Glutamatergic neuron (in vitro differentiated cells): ENCODE measurements at regions not wholly inside any gene's neighbourhood (a gene's known extent, or its start where the extent isn't known, plus 50 kb on each side); places are given as distances from the start of the nearest gene placed in this dataset.
A peak's percentile ranks its signal among the peaks of the same experiment; 100 is the strongest.

ENCODE experiments used
- DNase-seq: peaks from one replicate; pipeline ENCODE4 v3.0.0; 2022
- H3K27ac Mint-ChIP-seq: one replicate; pipeline ENCODE4 v1.8.0; 2020; ENCODE audit warnings: mild to moderate bottlenecking, mixed read lengths, inconsistent platforms; ENCODE audit not compliant: unreplicated experiment
- H3K27me3 Mint-ChIP-seq: one replicate; pipeline ENCODE4 v1.8.0; 2020; ENCODE audit warnings: mild to moderate bottlenecking, moderate library complexity, mixed read lengths, inconsistent platforms; ENCODE audit not compliant: unreplicated experiment
- H3K36me3 Mint-ChIP-seq: one replicate; pipeline ENCODE4 v1.8.0; 2020; ENCODE audit warnings: mild to moderate bottlenecking, mixed read lengths, inconsistent platforms; ENCODE audit not compliant: unreplicated experiment
- H3K4me1 Mint-ChIP-seq: one replicate; pipeline ENCODE4 v1.8.0; 2020; ENCODE audit warnings: mild to moderate bottlenecking, low read depth, mixed read lengths, inconsistent platforms; ENCODE audit not compliant: unreplicated experiment
- H3K4me3 Mint-ChIP-seq: one replicate; pipeline ENCODE4 v1.8.0; 2020; ENCODE audit warnings: mild to moderate bottlenecking, mixed read lengths, inconsistent platforms; ENCODE audit not compliant: unreplicated experiment
- H3K9me3 Mint-ChIP-seq: one replicate; pipeline ENCODE4 v1.8.0; 2020; ENCODE audit warnings: mild to moderate bottlenecking, moderate library complexity, mixed read lengths, inconsistent platforms; ENCODE audit not compliant: unreplicated experiment
- TF ChIP-seq, protein P1 (sequence below): fragments of 200-600 bp; sonication (generic); IDR thresholded peaks from one replicate; pipeline ENCODE4 v1.5.0; 2021; ENCODE audit not compliant: partially characterized antibody, unreplicated experiment

DNA sequence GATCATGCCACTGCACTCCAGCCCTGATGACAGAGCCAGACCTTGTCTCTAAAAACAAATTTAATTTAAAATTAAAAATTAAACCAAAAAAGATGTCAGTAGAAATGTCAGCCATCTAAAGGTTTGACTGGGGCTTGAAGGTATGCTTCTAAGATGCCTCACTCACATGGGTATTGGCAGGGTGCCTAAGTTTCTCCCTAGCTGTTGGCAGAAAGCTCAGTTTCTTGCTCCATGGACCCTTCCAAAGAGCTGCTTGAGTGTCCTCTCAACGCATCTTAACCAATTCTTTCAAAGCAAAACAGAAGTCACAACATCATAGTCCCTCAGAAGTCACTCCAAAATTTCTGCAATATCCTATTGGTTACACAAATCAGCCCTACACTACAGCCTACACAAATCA is 231.0 kb upstream of the ADGRL2 start:
- TF ChIP-seq, protein P1, sequence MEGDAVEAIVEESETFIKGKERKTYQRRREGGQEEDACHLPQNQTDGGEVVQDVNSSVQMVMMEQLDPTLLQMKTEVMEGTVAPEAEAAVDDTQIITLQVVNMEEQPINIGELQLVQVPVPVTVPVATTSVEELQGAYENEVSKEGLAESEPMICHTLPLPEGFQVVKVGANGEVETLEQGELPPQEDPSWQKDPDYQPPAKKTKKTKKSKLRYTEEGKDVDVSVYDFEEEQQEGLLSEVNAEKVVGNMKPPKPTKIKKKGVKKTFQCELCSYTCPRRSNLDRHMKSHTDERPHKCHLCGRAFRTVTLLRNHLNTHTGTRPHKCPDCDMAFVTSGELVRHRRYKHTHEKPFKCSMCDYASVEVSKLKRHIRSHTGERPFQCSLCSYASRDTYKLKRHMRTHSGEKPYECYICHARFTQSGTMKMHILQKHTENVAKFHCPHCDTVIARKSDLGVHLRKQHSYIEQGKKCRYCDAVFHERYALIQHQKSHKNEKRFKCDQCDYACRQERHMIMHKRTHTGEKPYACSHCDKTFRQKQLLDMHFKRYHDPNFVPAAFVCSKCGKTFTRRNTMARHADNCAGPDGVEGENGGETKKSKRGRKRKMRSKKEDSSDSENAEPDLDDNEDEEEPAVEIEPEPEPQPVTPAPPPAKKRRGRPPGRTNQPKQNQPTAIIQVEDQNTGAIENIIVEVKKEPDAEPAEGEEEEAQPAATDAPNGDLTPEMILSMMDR: no peak
- Mint-ChIP-seq H3K4me1 (no peaks in the 10 kb centered on the region), H3K27me3 (no peaks in the 10 kb centered on the region), H3K9me3 (no peaks in the 10 kb centered on the region), H3K36me3 (no peaks in the 10 kb centered on the region), H3K27ac (no peak overlapping the region), H3K4me3 (no peak overlapping the region)
- DNase-seq: no peak

- H3K9me3 Mint-ChIP-seq: no peaks in the 10 kb centered on the region
- H3K4me3 Mint-ChIP-seq: no peak overlapping the region
- TF ChIP-seq, protein P1: no peak
- no peak overlapping the region for H3K27ac Mint-ChIP-seq
- no peak for DNase-seq
- no peaks in the 10 kb centered on the region for H3K4me1 Mint-ChIP-seq
- no peaks in the 10 kb centered on the region for H3K36me3 Mint-ChIP-seq
- H3K27me3 Mint-ChIP-seq: no peaks in the 10 kb centered on the region
These were observed 237.1 kb upstream of the ADGRL2 start for GRCh38 chr1:81563632-81564031.

DNA sequence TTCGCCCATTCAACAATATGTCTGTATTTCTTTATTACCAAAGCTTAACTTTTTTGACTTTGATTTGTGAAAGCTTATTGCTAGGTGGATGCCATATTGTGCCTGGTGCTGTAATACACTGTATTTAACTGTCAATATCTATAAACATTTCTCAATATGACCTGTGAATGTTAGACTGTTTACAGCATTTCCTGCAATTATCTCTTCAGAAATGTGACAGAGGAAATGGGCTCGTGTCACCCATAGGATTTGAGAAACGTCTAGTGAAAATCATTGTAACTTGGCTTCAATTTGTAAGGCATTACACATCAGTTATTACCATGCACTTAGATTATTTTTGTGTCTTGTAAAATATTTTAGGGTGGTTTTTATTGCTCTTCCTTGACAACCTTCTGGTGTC is 237.8 kb upstream of the ADGRL2 start:
- no peaks in the 10 kb centered on the region for H3K4me1 Mint-ChIP-seq

GRCh38 chr1:81560629-81561028 is 240.1 kb upstream of the ADGRL2 start:
- Mint-ChIP-seq H3K4me1 (no peaks in the 10 kb centered on the region), H3K27ac (no peak overlapping the region), H3K9me3 (no peaks in the 10 kb centered on the region), H3K4me3 (no peak overlapping the region), H3K36me3 (no peaks in the 10 kb centered on the region), H3K27me3 (no peaks in the 10 kb centered on the region)
- no peak for DNase-seq
- TF ChIP-seq, protein P1: no peak

More for the DNA sequence above, 237.8 kb upstream of the ADGRL2 start:
- no peaks in the 10 kb centered on the region for H3K27me3 Mint-ChIP-seq
- TF ChIP-seq, protein P1: no peak
- H3K9me3 Mint-ChIP-seq: no peaks in the 10 kb centered on the region
- no peaks in the 10 kb centered on the region for H3K36me3 Mint-ChIP-seq
- H3K4me3 Mint-ChIP-seq: no peak overlapping the region
- no peak overlapping the region for H3K27ac Mint-ChIP-seq
- DNase-seq: no peak

DNA sequence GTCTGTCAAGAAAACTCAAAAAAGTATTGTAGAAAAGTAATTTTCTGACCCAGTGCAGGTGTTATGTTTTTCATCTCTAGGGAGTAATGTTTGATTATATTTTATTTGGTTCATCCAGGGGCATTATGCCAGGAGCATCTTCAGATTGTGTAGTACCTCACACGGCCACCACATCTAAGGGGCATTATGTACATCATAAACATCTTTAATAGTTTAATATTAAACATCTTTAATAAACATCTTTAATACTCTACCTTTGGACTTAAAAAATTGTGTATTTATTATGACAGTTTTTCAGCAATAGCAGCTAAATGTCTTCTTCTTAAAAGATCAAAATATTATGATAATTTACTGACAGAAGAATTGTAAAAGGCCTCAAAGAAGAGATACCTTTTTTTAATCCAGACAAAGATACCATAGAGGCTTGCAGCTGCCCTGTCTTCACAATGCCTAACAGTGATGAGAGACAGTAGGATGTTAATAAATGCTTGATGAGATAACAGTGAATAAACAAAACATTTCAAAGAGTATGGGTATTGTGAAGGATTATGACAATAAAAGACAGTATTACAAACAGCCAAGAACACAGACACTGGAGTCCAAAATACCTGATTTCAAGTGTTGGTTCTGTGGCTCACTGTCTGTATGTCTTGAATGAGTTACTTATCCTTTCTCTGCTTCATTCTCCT is 240.9 kb upstream of the ADGRL2 start:
- no peak overlapping the region for H3K27ac Mint-ChIP-seq
- TF ChIP-seq, protein P1: peak; percentile 59

More for the DNA sequence above, 240.9 kb upstream of the ADGRL2 start:
- Mint-ChIP-seq H3K36me3 (no peaks in the 10 kb centered on the region), H3K27me3 (no peaks in the 10 kb centered on the region), H3K9me3 (no peaks in the 10 kb centered on the region), H3K4me3 (no peak overlapping the region), H3K4me1 (no peaks in the 10 kb centered on the region)
- DNase-seq: no peak
